ENCODE measurements at regions not wholly inside any gene's neighbourhood (a gene's known extent, or its start where the extent isn't known, plus 50 kb on each side); places are given as distances from the start of the nearest gene placed in this dataset.
"Not testable (repeated sequence)": the region's sequence is repeated elsewhere in the genome, so short reads cannot be mapped to it uniquely, and the experiment has no call there.

DNA sequence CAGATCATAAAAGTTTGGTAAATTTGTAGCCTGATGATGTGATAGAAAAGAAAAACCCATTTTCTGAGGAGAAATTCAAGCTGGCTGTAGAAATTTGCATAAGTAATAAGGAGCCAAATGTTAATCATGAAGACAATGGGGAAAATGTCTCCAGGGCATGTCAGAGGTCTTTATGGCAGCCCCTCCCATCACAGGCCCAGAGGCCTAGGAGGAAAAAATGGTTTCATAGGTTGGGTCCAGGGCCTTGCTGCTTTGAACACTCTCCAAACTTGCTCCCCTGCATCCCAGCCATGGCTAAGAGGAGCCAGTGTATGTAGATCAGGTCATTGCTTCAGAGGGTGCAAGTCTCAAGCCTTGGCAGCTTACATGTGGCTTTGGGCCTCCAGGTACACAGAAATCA, 903.9 kb upstream of the ADAMTS5 start:
- TF ChIP-seq, protein P1, sequence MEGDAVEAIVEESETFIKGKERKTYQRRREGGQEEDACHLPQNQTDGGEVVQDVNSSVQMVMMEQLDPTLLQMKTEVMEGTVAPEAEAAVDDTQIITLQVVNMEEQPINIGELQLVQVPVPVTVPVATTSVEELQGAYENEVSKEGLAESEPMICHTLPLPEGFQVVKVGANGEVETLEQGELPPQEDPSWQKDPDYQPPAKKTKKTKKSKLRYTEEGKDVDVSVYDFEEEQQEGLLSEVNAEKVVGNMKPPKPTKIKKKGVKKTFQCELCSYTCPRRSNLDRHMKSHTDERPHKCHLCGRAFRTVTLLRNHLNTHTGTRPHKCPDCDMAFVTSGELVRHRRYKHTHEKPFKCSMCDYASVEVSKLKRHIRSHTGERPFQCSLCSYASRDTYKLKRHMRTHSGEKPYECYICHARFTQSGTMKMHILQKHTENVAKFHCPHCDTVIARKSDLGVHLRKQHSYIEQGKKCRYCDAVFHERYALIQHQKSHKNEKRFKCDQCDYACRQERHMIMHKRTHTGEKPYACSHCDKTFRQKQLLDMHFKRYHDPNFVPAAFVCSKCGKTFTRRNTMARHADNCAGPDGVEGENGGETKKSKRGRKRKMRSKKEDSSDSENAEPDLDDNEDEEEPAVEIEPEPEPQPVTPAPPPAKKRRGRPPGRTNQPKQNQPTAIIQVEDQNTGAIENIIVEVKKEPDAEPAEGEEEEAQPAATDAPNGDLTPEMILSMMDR (IDR thresholded peaks at IDR 0.05; ENCODE audit: low read depth, low read length) = not testable (repeated sequence)
- TF ChIP-seq POLR2A (IDR thresholded peaks at IDR 0.05; ENCODE audit: extremely low read depth, insufficient read length) = not testable (repeated sequence)
- TF ChIP-seq, protein P2, sequence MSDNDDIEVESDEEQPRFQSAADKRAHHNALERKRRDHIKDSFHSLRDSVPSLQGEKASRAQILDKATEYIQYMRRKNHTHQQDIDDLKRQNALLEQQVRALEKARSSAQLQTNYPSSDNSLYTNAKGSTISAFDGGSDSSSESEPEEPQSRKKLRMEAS (IDR thresholded peaks at IDR 0.05; ENCODE audit: low read depth, low read length) = not testable (repeated sequence)

All from NB4 (cell line).